ENCODE measurements at regions not wholly inside any gene's neighbourhood (a gene's known extent, or its start where the extent isn't known, plus 50 kb on each side); places are given as distances from the start of the nearest gene placed in this dataset.
"Not testable (repeated sequence)": the region's sequence is repeated elsewhere in the genome, so short reads cannot be mapped to it uniquely, and the experiment has no call there.

GRCh38 chr15:23750179-23750578 lies 63.1 kb upstream of the NDN start:
- DNase-seq: no peak

DNA sequence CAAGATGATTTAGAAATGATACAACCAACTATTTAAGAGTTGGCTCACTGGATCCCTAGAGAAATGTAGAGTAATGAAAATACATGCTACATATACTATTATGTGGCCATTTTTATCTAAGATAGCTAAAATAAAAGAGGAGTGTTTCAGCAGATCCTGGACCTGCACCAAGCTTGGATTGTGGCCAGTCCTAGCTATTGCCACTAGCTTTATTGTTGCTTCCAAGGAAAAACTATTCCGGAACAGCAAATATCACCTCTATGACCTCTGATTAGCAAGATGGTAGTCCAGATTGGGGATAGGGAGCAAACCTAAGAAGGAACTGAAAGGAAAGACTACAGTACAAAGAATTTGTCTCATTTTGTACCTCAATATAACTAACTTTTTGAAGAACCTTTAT lies 63.7 kb upstream of the NDN start:
- no peak for DNase-seq

GRCh38 chr15:23753248-23753647 lies 66.1 kb upstream of the NDN start:
- DNase-seq: no peak

DNA sequence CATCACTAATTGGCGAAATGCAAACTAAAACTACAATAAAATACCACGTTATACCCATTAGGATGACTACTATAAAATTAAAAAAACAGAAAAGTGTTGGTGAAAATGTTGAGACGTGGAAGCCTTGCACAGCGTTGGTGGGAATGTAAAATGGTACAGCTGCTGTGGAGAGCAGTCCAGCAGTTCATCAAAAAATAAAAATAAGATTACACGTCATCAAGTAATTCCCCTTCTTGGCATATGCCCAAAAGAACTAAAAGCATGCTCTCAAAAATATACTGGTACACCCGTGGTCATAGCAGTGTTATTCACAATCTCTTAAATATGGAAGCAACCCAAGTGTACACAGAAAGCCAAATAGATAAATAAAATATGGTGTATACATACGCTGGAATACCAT lies 71.8 kb upstream of the NDN start:
- DNase-seq: no peak

DNA sequence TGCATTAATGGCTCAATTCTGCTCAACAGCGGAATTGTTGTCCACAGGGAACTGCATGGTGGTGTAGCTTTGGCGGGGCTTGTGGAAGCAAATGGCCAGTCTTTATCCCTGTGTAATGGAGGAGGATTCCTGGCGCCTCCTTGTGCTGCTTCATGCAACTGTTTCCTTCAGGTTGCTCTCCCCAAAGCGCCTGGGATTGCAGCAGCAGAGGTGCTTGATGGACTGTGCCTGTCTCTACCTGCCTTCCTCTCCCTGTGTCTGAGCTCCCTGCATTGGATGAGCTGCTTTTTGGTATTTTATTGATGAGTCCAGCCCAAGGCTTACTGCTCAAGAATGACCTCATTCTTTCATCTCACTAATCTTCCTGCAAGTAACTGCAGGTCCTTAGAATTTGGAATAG lies 72.9 kb upstream of the NDN start:
- DNase-seq: no peak

- DNase-seq: no peak
Observed at GRCh38 chr15:23761386-23761785, 74.3 kb upstream of the NDN start.

DNA sequence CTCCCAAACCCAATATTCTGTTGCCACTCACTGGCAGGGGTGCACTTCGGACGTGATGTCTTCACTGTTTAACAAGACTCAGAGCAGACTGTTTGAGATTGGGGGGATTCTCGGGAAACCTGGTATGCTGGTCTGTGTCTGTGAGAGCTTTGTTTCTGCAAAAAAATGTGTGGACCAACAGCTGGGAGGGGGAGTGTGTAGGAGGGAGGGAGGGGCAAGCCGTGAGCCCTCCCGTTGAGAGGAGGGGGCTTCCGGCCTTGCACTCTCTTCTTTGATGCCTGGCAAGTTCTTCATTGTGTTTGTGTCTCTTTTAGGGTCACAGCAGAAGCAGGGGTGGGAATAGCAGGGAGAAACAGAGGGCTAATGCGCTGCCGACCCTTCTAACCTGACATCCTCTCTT lies 74.9 kb upstream of the NDN start:
- no peak for DNase-seq

GRCh38 chr15:23763021-23763420 lies 75.9 kb upstream of the NDN start:
- DNase-seq: no peak

DNA sequence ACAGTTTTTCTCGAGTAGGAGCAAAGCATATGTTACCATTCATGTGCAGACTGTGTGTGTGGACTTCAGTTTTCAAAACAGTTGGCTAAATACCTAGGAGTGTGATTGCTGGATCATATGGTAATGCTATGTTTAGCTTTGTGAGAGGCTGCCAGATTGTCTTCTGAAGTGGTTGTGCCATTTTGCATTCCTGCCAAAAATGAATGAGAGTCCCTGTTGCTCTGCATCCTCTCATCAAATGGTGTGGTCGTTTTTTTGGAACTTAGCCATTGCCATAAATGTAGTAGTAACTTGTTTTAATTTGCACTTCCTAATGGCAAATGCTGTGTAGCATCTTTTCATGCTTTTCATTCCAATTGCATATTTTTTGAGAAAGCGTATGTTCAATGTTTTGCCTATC lies 77.2 kb upstream of the NDN start:
- no peak for DNase-seq

- DNase-seq: no peak
Observed at GRCh38 chr15:23764716-23765115, 77.6 kb upstream of the NDN start.

DNA sequence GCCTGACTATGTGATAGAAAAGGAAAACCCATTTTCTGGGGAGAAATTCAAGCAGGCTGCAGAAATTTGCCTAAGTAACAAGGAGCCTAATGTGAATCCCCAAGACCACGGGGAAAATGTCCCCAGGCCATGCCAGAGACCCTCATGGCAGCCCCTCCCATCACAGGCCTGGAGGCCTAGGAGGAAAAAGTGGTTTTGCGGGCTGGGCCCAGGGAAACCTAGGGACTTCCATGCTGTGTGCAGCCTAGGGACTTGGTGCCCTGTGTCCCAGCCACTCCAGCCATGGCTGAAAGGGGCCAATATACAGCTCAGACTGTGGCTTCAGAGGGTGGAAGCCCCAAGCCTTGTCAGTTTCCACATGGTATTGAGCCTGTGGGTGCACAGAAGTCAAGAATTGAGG lies 79.7 kb upstream of the NDN start:
- not testable (repeated sequence) for DNase-seq

DNA sequence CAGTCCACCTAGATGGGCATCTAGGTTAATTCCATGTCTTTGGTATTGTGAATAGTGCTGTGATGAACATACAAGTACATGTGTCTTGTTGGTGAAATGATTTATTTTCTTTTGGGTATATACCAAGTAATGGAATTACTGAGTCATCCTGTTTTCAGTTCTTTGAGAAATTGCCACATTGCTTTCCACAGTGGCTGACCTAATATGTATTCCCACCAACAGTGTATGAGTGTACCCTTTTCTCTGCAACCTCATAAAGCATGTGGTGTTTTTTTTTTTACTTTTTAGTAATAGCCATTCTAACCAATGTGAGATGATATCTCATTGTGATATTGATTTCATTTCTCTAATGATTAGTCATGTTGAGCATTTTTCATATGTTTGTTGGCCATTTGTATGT lies 86.0 kb upstream of the NDN start:
- no peak for DNase-seq

GRCh38 chr15:23787346-23788105 lies 100.4 kb upstream of the NDN start:
- DNase-seq: no peak

GRCh38 chr15:23793191-23793680 lies 106.1 kb upstream of the NDN start:
- no peak for DNase-seq

DNA sequence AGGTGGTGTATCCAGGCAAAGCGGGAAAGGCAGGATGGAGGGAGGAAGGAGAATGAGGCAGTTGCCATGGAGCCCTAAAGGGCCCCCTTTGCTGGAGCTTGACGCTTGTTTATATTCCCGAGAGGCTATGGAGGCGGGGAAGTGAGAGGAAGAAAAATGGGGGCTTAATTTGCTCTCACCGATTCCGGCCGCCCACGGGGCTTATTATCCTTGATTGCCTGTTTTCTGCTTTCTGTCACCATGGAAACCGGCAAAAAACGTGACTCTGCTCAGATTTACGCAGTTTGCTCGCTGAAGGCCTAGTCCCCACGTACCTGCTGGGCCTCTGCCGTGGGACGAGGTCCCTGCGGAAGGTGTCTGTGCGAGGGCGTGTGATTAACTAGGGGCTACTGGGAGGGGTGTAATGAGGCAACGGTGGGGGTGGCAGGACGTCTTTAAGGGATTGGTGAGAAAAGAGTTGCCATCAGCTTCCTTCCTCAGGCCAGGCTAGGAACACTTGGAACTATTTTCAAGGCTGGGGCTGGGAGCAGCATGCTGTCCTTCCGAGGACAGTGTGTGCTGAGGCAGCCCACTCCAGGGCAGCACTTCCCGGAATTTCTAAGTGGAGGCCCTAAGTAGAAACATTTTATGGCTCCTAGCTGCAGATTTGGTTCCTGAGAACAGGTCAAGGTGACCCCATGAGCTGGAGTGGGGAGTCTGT lies 110.8 kb upstream of the NDN start:
- peak; percentile 87 for DNase-seq

GRCh38 chr15:23801881-23802280 lies 114.8 kb upstream of the NDN start:
- DNase-seq: no peak

- DNase-seq: not testable (repeated sequence)
Observed at GRCh38 chr15:23802896-23803435, 115.9 kb upstream of the NDN start.

- no peak for DNase-seq
Observed at GRCh38 chr15:23806980-23807379, 119.9 kb upstream of the NDN start.

DNA sequence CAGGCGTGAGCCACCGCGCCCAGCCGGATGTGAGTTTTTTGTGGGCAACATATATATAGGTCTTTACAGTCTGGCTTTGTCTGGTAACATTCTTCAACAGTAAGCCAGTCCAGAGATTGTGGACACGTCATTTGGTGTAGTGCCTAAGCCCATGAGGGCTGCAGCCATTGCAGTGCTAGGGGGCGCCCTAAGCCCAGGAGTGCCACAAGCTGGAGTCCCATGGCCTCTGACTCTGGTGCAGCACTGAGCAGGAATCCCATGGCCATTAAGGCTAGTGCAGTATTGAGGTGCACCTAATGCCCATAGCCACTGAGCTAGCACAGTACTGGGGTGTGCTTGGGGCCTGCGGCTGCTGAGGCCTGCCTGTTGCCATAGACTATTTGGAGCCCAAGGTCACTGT lies 136.4 kb upstream of the NDN start:
- no peak for DNase-seq

GRCh38 chr15:23828786-23829185 lies 141.7 kb upstream of the NDN start:
- DNase-seq: no peak

DNA sequence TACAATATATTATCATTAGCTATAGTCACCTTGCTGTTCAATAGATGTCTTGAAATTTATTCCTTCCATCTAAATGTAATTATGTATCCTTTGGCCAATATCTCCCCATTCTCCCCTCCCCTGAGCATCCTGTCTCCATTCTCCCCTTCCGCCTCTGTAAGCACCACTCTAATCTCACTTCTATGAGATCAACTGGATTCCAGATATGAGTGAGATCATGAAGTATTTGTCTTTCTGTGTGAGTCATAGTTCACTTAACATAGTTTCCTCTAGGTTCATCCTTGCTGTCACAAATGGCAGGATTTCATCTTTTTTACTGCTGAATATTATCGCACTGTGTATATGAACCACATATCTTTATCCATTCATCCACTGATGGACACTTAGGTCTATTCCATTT lies 148.8 kb upstream of the NDN start:
- no peak for DNase-seq

GRCh38 chr15:23839893-23840474 lies 152.9 kb upstream of the NDN start:
- DNase-seq: no peak

DNA sequence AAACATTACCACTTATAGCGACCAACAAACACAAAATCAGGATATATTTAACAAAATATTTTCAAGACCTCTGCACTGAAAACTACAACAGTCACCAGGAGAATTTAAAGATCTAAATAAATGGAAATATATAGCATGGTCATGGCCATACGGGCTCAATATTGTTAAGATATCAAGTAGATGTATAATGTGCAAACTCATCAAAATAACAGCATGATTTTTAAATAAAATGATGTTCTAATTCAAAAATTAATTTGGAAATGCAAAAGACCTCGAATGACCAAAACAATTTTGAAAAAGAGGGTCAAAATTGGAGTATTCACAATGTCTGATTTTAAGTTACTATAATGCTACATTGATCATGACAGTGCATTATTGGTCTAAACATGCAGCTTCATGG lies 159.1 kb upstream of the NDN start:
- no peak for DNase-seq

DNA sequence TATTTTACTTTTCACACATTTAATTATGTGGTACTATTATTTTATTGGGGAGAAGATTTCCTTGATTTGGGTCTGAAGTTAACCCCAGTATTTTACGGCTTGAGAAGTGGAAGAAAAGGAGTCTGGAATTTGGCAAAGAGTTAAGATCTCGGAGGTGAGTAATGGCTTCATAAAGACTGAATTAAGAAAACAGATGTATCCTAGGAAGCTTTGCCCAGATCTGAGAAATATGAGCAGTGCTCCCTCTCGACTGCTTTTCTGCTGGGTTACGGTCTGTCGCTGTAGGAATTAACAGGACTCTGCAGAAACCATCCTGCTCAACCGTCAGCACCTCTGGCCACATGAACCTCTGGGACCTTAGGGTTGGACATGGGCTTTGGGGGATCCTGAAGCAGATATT lies 163.6 kb upstream of the NDN start:
- no peak for DNase-seq

All from NCI-H1436 treated with DMSO at 0.1 percent for 48 hours (cell line).